NB4 (cell line): ENCODE measurements at regions not wholly inside any gene's neighbourhood (a gene's known extent, or its start where the extent isn't known, plus 50 kb on each side); places are given as distances from the start of the nearest gene placed in this dataset.

Experiments used
- TF ChIP-seq, protein P1 (sequence below): IDR thresholded peaks from one replicate; pipeline ENCODE4 v1.5.1; 2012; ENCODE audit warnings: low read depth, low read length
- TF ChIP-seq, protein P2 (sequence below): IDR thresholded peaks from 2 replicates; pipeline ENCODE4 v1.6.1; 2011; ENCODE audit warnings: low read depth, low read length

DNA sequence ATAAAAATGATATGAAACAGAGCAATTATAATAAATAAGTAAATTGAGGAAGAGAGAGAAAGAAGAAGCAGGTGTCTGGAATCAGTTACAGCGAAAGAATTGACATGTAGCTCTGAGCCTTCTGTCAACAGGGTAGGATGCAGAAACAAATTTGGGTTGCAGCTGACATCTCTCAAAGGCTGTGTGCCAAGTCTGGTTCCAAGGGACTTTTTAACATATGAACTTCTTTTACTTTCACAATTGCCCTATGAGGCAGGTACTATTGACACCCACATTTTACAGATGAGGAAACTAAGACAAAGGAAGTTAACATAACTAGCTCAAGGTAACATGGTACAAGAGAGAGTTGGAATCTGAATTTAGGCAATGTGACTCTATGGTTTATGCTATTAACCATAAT, 260.0 kb downstream of the ASXL3 start:
- TF ChIP-seq, protein P1, sequence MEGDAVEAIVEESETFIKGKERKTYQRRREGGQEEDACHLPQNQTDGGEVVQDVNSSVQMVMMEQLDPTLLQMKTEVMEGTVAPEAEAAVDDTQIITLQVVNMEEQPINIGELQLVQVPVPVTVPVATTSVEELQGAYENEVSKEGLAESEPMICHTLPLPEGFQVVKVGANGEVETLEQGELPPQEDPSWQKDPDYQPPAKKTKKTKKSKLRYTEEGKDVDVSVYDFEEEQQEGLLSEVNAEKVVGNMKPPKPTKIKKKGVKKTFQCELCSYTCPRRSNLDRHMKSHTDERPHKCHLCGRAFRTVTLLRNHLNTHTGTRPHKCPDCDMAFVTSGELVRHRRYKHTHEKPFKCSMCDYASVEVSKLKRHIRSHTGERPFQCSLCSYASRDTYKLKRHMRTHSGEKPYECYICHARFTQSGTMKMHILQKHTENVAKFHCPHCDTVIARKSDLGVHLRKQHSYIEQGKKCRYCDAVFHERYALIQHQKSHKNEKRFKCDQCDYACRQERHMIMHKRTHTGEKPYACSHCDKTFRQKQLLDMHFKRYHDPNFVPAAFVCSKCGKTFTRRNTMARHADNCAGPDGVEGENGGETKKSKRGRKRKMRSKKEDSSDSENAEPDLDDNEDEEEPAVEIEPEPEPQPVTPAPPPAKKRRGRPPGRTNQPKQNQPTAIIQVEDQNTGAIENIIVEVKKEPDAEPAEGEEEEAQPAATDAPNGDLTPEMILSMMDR = no peak
- TF ChIP-seq, protein P2, sequence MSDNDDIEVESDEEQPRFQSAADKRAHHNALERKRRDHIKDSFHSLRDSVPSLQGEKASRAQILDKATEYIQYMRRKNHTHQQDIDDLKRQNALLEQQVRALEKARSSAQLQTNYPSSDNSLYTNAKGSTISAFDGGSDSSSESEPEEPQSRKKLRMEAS = no peak
